Duodenal mucosa (tissue), 2 donors: ENCODE measurements at regions not wholly inside any gene's neighbourhood (a gene's known extent, or its start where the extent isn't known, plus 50 kb on each side); places are given as distances from the start of the nearest gene placed in this dataset.

Experiments
- H3K27ac ChIP-seq: one replicate; pipeline ENCODE4 v1.7.0; 2013; ENCODE audit warnings: low read depth, low read length
- H3K27me3 ChIP-seq, 2 donors: one replicate each; pipeline ENCODE4 v1.7.0; 2013; ENCODE audit warnings: low read length in 2 of 2, control low read depth in 1 of 2; ENCODE audit not compliant: insufficient read depth in 2 of 2, control insufficient read depth in 1 of 2
- H3K36me3 ChIP-seq, 2 donors: one replicate each; pipeline ENCODE4 v1.7.0; 2013; ENCODE audit warnings: low read length in 2 of 2, control low read depth in 1 of 2; ENCODE audit not compliant: insufficient read depth in 2 of 2, control insufficient read depth in 1 of 2
- H3K4me1 ChIP-seq, 2 donors: one replicate each; pipeline ENCODE4 v1.7.0; 2013; ENCODE audit warnings: low read length in 2 of 2, control low read depth in 1 of 2; ENCODE audit not compliant: insufficient read depth in 2 of 2, control insufficient read depth in 1 of 2
- H3K4me3 ChIP-seq, 2 donors: one replicate each; pipeline ENCODE4 v1.7.0; 2013; ENCODE audit warnings: low read length in 2 of 2, low read depth in 1 of 2
- H3K9ac ChIP-seq, 2 donors: one replicate each; pipeline ENCODE4 v1.7.0; 2013; ENCODE audit warnings: low read length in 2 of 2, low read depth in 1 of 2
- H3K9me3 ChIP-seq, 2 donors: one replicate each; pipeline ENCODE4 v1.7.0; 2013; ENCODE audit warnings: low read length in 2 of 2, control low read depth in 1 of 2; ENCODE audit not compliant: control insufficient read depth in 1 of 2

DNA sequence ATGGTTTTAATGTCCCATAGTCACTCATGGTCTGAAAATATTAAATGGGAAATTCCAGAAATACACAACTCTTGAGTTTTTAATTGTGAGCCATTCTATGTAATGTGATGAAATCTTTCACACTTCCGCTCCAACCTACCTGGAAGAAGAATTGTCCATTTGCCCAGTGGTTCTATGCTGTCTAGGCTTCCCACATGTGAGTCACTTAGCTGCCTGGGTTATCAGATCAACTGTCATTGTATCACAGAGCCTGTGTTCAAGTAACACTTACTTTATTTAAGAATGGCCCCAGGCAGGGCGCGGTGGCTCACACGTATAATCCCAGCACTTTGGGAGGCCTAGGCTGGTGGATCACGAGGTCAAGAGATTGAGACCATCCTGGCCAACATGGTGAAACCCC lies 1450.5 kb downstream of the EFNB2 start:
- Histone ChIP-seq H3K9ac (no peak overlapping the region), H3K4me3 (no peak overlapping the region), H3K27me3 (no peaks in the 10 kb centered on the region), H3K27ac (no peak overlapping the region), H3K36me3 (no peaks in the 10 kb centered on the region), H3K4me1 (no peaks in the 10 kb centered on the region), H3K9me3 (no peaks in the 10 kb centered on the region)

- Histone ChIP-seq H3K4me1 (no peaks in the 10 kb centered on the region), H3K36me3 (no peaks in the 10 kb centered on the region), H3K9ac (no peak overlapping the region), H3K9me3 (no peaks in the 10 kb centered on the region), H3K27ac (no peak overlapping the region), H3K4me3 (no peak overlapping the region), H3K27me3 (no peaks in the 10 kb centered on the region)
These were observed 1451.5 kb downstream of the EFNB2 start for GRCh38 chr13:105083992-105084391.

- Histone ChIP-seq H3K27me3 (no peaks in the 10 kb centered on the region), H3K27ac (no peak overlapping the region), H3K4me1 (no peaks in the 10 kb centered on the region), H3K4me3 (no peak overlapping the region), H3K9ac (no peak overlapping the region), H3K9me3 (no peaks in the 10 kb centered on the region), H3K36me3 (no peaks in the 10 kb centered on the region)
These were observed 1460.7 kb downstream of the EFNB2 start for GRCh38 chr13:105074755-105075154.

DNA sequence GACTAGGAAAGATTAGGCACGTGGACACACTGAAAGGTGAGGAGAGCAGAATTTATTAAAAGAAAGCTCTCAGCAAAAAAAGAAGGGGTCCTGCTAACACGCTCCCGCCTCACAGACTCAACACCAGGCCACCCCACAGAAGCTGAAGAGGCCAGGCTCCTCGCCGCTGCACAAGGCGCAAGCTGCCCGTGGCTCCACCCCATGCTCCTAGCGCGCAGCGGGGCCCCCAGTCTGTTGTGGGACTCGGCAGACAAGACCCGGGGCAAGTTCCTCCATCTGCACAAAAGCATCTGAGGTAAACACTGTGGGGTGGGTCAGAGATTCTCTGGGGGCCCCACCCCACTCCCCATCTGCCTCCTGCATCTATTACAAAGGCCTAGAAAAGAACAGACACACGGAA lies 1462.4 kb downstream of the EFNB2 start:
- no peak overlapping the region for H3K4me3 ChIP-seq
- no peaks in the 10 kb centered on the region for H3K36me3 ChIP-seq
- no peaks in the 10 kb centered on the region for H3K27me3 ChIP-seq
- H3K9me3 ChIP-seq = no peaks in the 10 kb centered on the region
- H3K9ac ChIP-seq = no peak overlapping the region
- H3K4me1 ChIP-seq = no peaks in the 10 kb centered on the region
- no peak overlapping the region for H3K27ac ChIP-seq

GRCh38 chr13:105070452-105070851 lies 1465.0 kb downstream of the EFNB2 start:
- Histone ChIP-seq H3K9me3 (no peaks in the 10 kb centered on the region), H3K27ac (no peak overlapping the region), H3K36me3 (no peaks in the 10 kb centered on the region), H3K4me3 (no peak overlapping the region), H3K27me3 (no peaks in the 10 kb centered on the region), H3K9ac (no peak overlapping the region), H3K4me1 (no peaks in the 10 kb centered on the region)

GRCh38 chr13:105069106-105069505 lies 1466.4 kb downstream of the EFNB2 start:
- Histone ChIP-seq H3K4me1 (no peaks in the 10 kb centered on the region), H3K9ac (no peak overlapping the region), H3K36me3 (no peaks in the 10 kb centered on the region), H3K9me3 (no peaks in the 10 kb centered on the region), H3K27ac (no peak overlapping the region), H3K27me3 (no peaks in the 10 kb centered on the region), H3K4me3 (no peak overlapping the region)

GRCh38 chr13:105063676-105064075 lies 1471.8 kb downstream of the EFNB2 start:
- no peaks in the 10 kb centered on the region for H3K27me3 ChIP-seq
- no peak overlapping the region for H3K9ac ChIP-seq
- no peaks in the 10 kb centered on the region for H3K9me3 ChIP-seq
- H3K4me3 ChIP-seq = no peak overlapping the region
- no peaks in the 10 kb centered on the region for H3K4me1 ChIP-seq
- H3K36me3 ChIP-seq = no peaks in the 10 kb centered on the region
- no peak overlapping the region for H3K27ac ChIP-seq

DNA sequence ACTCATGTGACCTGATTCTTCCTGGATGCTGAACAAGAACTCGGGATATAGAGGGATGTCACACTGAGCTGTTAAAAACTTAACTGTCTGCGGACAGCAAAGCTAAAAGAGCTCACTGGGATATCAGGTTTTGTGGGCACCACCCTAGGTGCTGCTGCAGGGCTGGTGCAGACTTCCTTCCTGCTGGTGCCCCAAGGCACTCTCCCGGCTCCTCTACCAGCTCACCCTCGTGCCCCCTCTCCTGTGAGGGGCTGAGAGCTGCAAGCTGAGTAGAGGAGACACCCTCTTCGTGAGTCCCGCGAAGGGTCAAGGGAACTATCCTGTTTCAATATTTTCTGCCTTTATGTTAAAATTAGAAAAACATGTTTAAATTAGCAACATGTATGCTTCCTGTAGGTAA lies 1475.7 kb downstream of the EFNB2 start:
- no peak overlapping the region for H3K9ac ChIP-seq
- no peaks in the 10 kb centered on the region for H3K27me3 ChIP-seq
- no peaks in the 10 kb centered on the region for H3K4me1 ChIP-seq
- H3K9me3 ChIP-seq = no peaks in the 10 kb centered on the region
- H3K36me3 ChIP-seq = no peaks in the 10 kb centered on the region
- no peak overlapping the region for H3K27ac ChIP-seq
- no peak overlapping the region for H3K4me3 ChIP-seq

- no peaks in the 10 kb centered on the region for H3K36me3 ChIP-seq
- H3K9ac ChIP-seq = no peak overlapping the region
- no peaks in the 10 kb centered on the region for H3K4me1 ChIP-seq
- H3K9me3 ChIP-seq = no peaks in the 10 kb centered on the region
- H3K4me3 ChIP-seq = no peak overlapping the region
- no peaks in the 10 kb centered on the region for H3K27me3 ChIP-seq
- no peak overlapping the region for H3K27ac ChIP-seq
These were observed 1476.9 kb downstream of the EFNB2 start for GRCh38 chr13:105058517-105058916.

- Histone ChIP-seq H3K9me3 (no peaks in the 10 kb centered on the region), H3K27ac (no peak overlapping the region), H3K4me1 (no peaks in the 10 kb centered on the region), H3K4me3 (no peak overlapping the region), H3K9ac (no peak overlapping the region), H3K36me3 (no peaks in the 10 kb centered on the region), H3K27me3 (no peaks in the 10 kb centered on the region)
These were observed 1482.8 kb downstream of the EFNB2 start for GRCh38 chr13:105052711-105053110.

- Histone ChIP-seq H3K4me3 (no peak overlapping the region), H3K36me3 (no peaks in the 10 kb centered on the region), H3K9ac (no peak overlapping the region), H3K27me3 (no peaks in the 10 kb centered on the region), H3K9me3 (no peaks in the 10 kb centered on the region), H3K27ac (no peak overlapping the region), H3K4me1 (no peaks in the 10 kb centered on the region)
These were observed 1484.8 kb downstream of the EFNB2 start for GRCh38 chr13:105050686-105051085.
